Neural cell (in vitro differentiated cells): ENCODE measurements at regions not wholly inside any gene's neighbourhood (a gene's known extent, or its start where the extent isn't known, plus 50 kb on each side); places are given as distances from the start of the nearest gene placed in this dataset.

Experiments
- H2AFZ ChIP-seq: fragments of 200-600, 300-800 bp; sonication (generic), shearing (Covaris generic); 2 replicates; pipeline ENCODE4 v1.6.0; 2014; ENCODE audit warnings: low read depth, mild to moderate bottlenecking, antibody characterized with exemption, low read length, moderate library complexity
- H3F3A ChIP-seq: fragments of 200-600 bp; shearing (Covaris generic); 2 replicates; pipeline ENCODE4 v1.6.1; 2016; ENCODE audit warnings: mild to moderate bottlenecking, moderate library complexity, mixed read lengths, antibody characterized with exemption, low read length; ENCODE audit not compliant: insufficient read depth, poor library complexity, severe bottlenecking
- H3K27ac ChIP-seq: fragments of 200-600, 300-800 bp; sonication (generic), shearing (Covaris generic); 2 replicates; pipeline ENCODE4 v1.5.1; 2014; ENCODE audit warnings: mild to moderate bottlenecking, low read length, moderate library complexity
- H3K27me3 ChIP-seq: fragments of 300-800, 200-600 bp; sonication (generic), shearing (Covaris generic); 2 replicates; pipeline ENCODE4 v1.6.0; 2014; ENCODE audit warnings: mild to moderate bottlenecking, low read depth, low read length, moderate library complexity; ENCODE audit not compliant: insufficient read depth
- H3K36me3 ChIP-seq: fragments of 300-800, 200-600 bp; sonication (generic), shearing (Covaris generic); 2 replicates; pipeline ENCODE4 v1.5.1; 2014; ENCODE audit warnings: mild to moderate bottlenecking, antibody characterized with exemption, low read length, moderate library complexity; ENCODE audit not compliant: insufficient read depth
- H3K4me2 ChIP-seq: fragments of 300-800, 200-600 bp; sonication (generic), shearing (Covaris generic); 2 replicates; pipeline ENCODE4 v1.6.0; 2014; ENCODE audit warnings: mild to moderate bottlenecking, low read length
- H3K4me3 ChIP-seq: fragments of 300-800, 200-600 bp; sonication (generic), shearing (Covaris generic); 2 replicates; pipeline ENCODE4 v1.5.1; 2014; ENCODE audit warnings: mild to moderate bottlenecking, low read length, moderate library complexity
- H3K79me2 ChIP-seq: fragments of 200-600 bp; shearing (Covaris generic); replicated peaks from 2 replicates; pipeline ENCODE4 v1.6.0; 2014; ENCODE audit warnings: mild to moderate bottlenecking, low read length, moderate library complexity; ENCODE audit not compliant: insufficient read depth
- H3K9ac ChIP-seq: fragments of 300-800, 200-600 bp; sonication (generic), shearing (Covaris generic); 2 replicates; pipeline ENCODE4 v1.6.1; 2016; ENCODE audit warnings: mild to moderate bottlenecking, low read length, mixed read lengths
- H3K9me2 ChIP-seq: fragments of 200-600 bp; shearing (Covaris generic); 2 replicates; pipeline ENCODE4 v1.6.1; 2016; ENCODE audit warnings: mild to moderate bottlenecking, low read length, mixed read lengths; ENCODE audit not compliant: insufficient read depth
- H3K9me3 ChIP-seq: fragments of 200-600, 300-800 bp; sonication (generic), shearing (Covaris generic); 2 replicates; pipeline ENCODE4 v1.6.1; 2016; ENCODE audit warnings: mild to moderate bottlenecking, mixed run types, low read length, moderate library complexity, mixed read lengths
- H4K20me1 ChIP-seq: fragments of 200-600 bp; shearing (Covaris generic); 2 replicates; pipeline ENCODE4 v1.6.1; 2016; ENCODE audit warnings: mild to moderate bottlenecking, mixed run types; ENCODE audit not compliant: insufficient read depth
- CTCF ChIP-seq: fragments of 450-650 bp; IDR thresholded peaks from 2 replicates; pipeline ENCODE4 v1.5.1; 2014; ENCODE audit warnings: antibody characterized with exemption, mild to moderate bottlenecking, moderate library complexity; ENCODE audit not compliant: poor library complexity, severe bottlenecking
- EP300 ChIP-seq: fragments of 450-650 bp; conservative IDR thresholded peaks from 2 replicates; pipeline ENCODE4 v1.6.1; 2014; ENCODE audit warnings: antibody characterized with exemption, mild to moderate bottlenecking, moderate library complexity; ENCODE audit not compliant: poor library complexity, severe bottlenecking
- EZH2 ChIP-seq: fragments of 200-600, 300-800 bp; shearing (Covaris generic), sonication (generic); IDR thresholded peaks from 2 replicates; pipeline ENCODE4 v1.6.1; 2014; ENCODE audit warnings: antibody characterized with exemption, low read length, borderline replicate concordance, mild to moderate bottlenecking; ENCODE audit not compliant: insufficient read depth, poor library complexity, severe bottlenecking
- MXI1 ChIP-seq: fragments of 450-650 bp; conservative IDR thresholded peaks from 2 replicates; pipeline ENCODE4 v1.6.1; 2014; ENCODE audit warnings: antibody characterized with exemption, mild to moderate bottlenecking; ENCODE audit not compliant: poor library complexity, severe bottlenecking
- POLR2AphosphoS5 ChIP-seq: IDR thresholded peaks from 2 replicates; pipeline ENCODE4 v1.6.1; 2012
- RAD21 ChIP-seq: fragments of 450-650 bp; conservative IDR thresholded peaks from 2 replicates; pipeline ENCODE4 v1.6.1; 2014; ENCODE audit warnings: antibody characterized with exemption, mild to moderate bottlenecking, moderate library complexity
- REST ChIP-seq: IDR thresholded peaks from 2 replicates; pipeline ENCODE4 v1.6.1; 2012; ENCODE audit warnings: borderline replicate concordance
- SMC3 ChIP-seq: fragments of 450-650 bp; conservative IDR thresholded peaks from 2 replicates; pipeline ENCODE4 v1.6.1; 2014; ENCODE audit warnings: antibody characterized with exemption, mild to moderate bottlenecking, moderate library complexity; ENCODE audit not compliant: poor library complexity
- TAF1 ChIP-seq: IDR thresholded peaks from 2 replicates; pipeline ENCODE4 v1.6.1; 2012; ENCODE audit warnings: low read depth

DNA sequence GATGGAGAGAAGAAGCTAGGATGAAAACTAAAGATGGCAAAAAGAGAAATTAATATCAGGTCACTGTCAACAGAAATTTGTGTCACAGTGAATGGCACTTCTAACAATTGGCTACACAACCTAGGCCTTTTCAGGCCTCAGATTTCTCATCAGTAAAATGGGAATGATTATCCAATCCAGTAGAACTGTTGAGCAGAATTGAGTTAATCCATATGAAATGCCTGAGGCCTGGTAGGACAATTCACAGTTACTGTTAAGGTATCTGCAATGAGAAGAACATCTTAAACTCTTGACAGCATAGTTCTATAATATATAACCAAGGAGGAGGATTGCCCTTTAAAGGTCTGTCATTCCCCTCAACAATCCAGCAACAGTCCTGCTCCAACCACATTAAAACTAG lies 217.9 kb upstream of the ZNF217 start:
- Histone ChIP-seq H3K9ac (no peak overlapping the region), H3K27me3 (no peaks in the 10 kb centered on the region), H3K9me3 (no peaks in the 10 kb centered on the region), H2AFZ (no peak overlapping the region), H3K4me3 (no peak overlapping the region), H3K79me2 (no peaks in the 10 kb centered on the region), H3K27ac (no peak overlapping the region), H4K20me1 (no peaks in the 10 kb centered on the region), H3K36me3 (no peaks in the 10 kb centered on the region), H3K9me2 (no peaks in the 10 kb centered on the region), H3K4me2 (no peak overlapping the region), H3F3A (no peaks in the 10 kb centered on the region)
- no peak for TF ChIP-seq RAD21
- TF ChIP-seq REST: no peak
- no peak for TF ChIP-seq EZH2
- TF ChIP-seq POLR2AphosphoS5: no peak
- TF ChIP-seq MXI1: no peak
- no peak for TF ChIP-seq CTCF
- TF ChIP-seq EP300: no peak
- TF ChIP-seq TAF1: no peak
- TF ChIP-seq SMC3: no peak

GRCh38 chr20:53810661-53811355 lies 217.2 kb upstream of the ZNF217 start:
- H3K9me2 ChIP-seq: no peaks in the 10 kb centered on the region
- TF ChIP-seq MXI1: no peak
- TF ChIP-seq POLR2AphosphoS5: no peak
- TF ChIP-seq EZH2: no peak
- TF ChIP-seq EP300: no peak
- TF ChIP-seq TAF1: no peak
- no peak for TF ChIP-seq RAD21
- no peak for TF ChIP-seq SMC3
- TF ChIP-seq REST: no peak
- no peak for TF ChIP-seq CTCF
- no peaks in the 10 kb centered on the region for H3K27me3 ChIP-seq
- H4K20me1 ChIP-seq: no peaks in the 10 kb centered on the region
- H3K4me2 ChIP-seq: no peak overlapping the region
- no peaks in the 10 kb centered on the region for H3F3A ChIP-seq
- H2AFZ ChIP-seq: no peak overlapping the region
- no peak overlapping the region for H3K27ac ChIP-seq
- H3K79me2 ChIP-seq: no peaks in the 10 kb centered on the region
- H3K36me3 ChIP-seq: no peaks in the 10 kb centered on the region
- H3K4me3 ChIP-seq: no peak overlapping the region
- no peaks in the 10 kb centered on the region for H3K9me3 ChIP-seq
- H3K9ac ChIP-seq: no peak overlapping the region
